GM18861 (cell line): ENCODE measurements at regions not wholly inside any gene's neighbourhood (a gene's known extent, or its start where the extent isn't known, plus 50 kb on each side); places are given as distances from the start of the nearest gene placed in this dataset.
"Not testable (repeated sequence)": the region's sequence is repeated elsewhere in the genome, so short reads cannot be mapped to it uniquely, and the experiment has no call there.

ENCODE experiments used
- ATAC-seq: cut with Tn5 transposase; IDR thresholded peaks from one replicate; pipeline ENCODE4 v1.9.1; 2021; ENCODE audit not compliant: unreplicated experiment

GRCh38 chr1:81307786-81308185 lies 492.9 kb upstream of the ADGRL2 start:
- ATAC-seq = no peak

DNA sequence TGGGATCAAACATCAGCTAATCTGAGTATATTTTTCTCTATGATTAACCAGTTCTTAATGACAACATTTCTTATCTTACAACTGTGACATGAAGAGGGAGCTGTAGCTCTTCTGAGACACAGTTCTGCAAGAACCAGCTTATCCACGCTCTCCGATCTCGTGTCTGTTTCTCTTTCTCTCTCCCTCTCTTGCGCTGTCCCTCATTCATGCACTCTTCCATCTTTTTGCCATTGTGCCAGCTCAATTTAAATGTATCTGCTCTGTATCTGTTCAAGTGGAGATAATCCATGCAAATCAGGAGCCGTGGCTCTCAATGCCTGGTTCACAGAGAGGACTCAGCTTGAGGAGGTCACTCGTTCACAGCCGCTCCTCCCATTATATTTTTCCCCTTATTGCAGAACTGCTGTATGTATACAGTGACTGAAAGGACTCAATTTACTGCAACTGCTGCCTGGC lies 494.7 kb upstream of the ADGRL2 start:
- no peak for ATAC-seq

DNA sequence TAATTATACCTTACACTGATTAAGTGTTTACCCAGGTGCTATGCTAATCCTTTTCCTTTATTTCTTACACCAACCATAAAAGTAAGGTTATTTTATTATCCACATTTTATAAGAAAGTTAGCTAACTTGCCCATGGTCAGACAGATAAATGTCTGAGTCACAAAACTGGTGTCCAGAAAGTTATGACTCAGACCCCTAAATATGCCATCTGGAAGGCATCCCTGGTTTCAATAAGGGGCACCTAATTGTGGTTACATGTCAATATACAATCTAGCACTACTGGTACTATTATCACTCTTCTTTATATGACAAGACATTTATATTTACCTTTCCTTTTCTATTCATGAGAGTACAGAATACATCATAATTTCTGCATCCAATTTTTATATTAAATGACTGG lies 496.5 kb upstream of the ADGRL2 start:
- ATAC-seq = no peak

DNA sequence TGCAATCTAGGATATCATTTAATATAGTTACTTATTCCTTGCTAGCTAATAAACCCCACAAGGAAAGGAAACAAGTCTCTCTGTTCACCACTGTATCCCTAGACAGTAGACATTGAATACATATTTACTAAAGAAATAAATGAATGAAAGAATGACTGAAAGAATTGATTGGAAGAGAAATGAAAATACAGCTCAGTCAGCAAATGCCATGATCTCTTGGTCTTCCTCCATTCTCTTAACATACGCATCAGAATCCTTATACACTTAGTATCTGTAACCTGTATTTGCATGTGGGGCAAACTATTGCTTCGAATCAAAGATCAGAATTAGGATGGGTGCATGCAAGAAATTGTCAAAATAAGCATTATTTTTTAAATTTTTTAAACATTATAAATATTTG lies 500.8 kb upstream of the ADGRL2 start:
- ATAC-seq = no peak

DNA sequence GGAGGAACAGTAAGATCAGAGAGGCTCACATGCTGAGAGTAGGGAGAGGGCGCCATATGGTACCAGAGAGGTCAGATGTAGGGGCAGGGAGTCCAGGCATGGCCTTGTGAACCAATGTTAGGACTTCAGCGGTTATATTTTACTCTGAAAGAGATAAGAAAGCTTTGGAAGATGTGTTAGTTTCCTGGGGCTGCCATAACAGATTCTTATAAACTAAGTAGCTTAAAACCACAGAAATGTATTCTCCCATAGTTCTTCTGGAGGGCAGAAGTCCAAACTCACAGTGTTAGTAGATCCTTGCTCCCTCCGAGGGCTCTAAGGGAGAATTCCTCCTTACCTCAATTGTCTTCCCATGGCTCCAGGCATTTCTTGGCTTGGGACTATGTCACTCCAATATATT lies 502.5 kb upstream of the ADGRL2 start:
- no peak for ATAC-seq

- no peak for ATAC-seq
These were observed 504.1 kb upstream of the ADGRL2 start for GRCh38 chr1:81296601-81297000.

GRCh38 chr1:81290326-81290725 lies 510.4 kb upstream of the ADGRL2 start:
- ATAC-seq = no peak

GRCh38 chr1:81288689-81289088 lies 512.0 kb upstream of the ADGRL2 start:
- ATAC-seq = no peak

- ATAC-seq = no peak
These were observed 513.2 kb upstream of the ADGRL2 start for GRCh38 chr1:81287411-81288080.

DNA sequence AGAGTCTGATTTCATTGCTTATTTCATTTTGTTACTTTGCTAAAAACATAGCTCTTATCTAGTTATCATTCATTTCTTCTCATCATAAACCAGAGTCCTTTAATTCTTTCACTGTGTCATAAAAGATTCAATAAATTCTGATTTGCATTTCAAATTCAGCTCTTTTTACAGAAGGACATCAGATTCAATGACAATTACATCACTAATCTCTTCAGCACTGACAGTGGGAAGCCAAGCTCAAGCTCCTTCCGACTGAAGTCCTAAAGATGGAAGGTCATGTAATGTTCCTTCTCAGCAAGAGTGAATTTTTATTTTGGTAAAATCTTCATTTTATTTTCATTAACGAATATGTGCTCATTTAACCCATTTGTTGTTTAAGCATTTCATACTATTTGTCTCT lies 530.7 kb upstream of the ADGRL2 start:
- ATAC-seq = no peak

- ATAC-seq = no peak
These were observed 535.8 kb upstream of the ADGRL2 start for GRCh38 chr1:81264976-81265375.

- no peak for ATAC-seq
These were observed 540.9 kb upstream of the ADGRL2 start for GRCh38 chr1:81259625-81260411.

- no peak for ATAC-seq
These were observed 546.2 kb upstream of the ADGRL2 start for GRCh38 chr1:81254560-81254959.

DNA sequence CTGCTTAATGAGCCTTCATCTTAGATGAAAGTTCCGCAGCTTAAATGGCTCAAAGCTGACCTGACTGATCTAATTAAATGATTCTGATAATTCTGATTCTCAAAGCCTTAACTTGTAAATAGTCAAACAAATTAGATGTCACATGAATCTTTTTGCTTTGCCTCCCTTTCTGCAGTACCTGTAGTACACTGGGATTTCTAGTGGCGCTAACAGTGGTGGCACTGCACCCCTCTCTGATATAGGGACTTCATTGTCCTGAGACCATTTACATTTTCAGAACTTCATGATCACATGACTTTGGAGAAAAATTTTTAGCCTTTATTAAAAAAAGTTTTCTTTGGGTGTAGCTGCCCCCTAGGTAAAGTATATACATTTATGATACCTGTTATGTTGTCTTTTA lies 546.7 kb upstream of the ADGRL2 start:
- ATAC-seq = no peak

- no peak for ATAC-seq
These were observed 548.1 kb upstream of the ADGRL2 start for GRCh38 chr1:81252471-81253151.

DNA sequence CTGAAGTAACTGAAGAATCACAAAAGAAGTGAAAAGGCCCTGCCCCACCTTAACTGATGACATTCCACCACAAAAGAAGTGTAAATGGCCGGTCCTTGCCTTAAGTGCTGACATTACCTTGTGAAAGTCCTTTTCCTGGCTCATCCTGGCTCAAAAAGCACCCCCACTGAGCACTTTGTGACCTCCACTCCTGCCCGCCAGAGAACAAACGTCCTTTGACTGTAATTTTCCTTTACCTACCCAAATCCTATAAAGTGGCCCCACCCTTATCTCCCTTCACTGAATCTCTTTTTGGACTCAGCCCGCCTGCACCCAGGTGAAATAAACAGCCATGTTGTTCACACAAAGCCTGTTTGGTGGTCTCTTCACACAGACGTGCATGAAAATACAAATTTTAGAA lies 549.9 kb upstream of the ADGRL2 start:
- not testable (repeated sequence) for ATAC-seq

GRCh38 chr1:81245084-81245715 lies 555.5 kb upstream of the ADGRL2 start:
- not testable (repeated sequence) for ATAC-seq

- not testable (repeated sequence) for ATAC-seq
These were observed 556.1 kb upstream of the ADGRL2 start for GRCh38 chr1:81244612-81245011.

- ATAC-seq = no peak
These were observed 558.6 kb upstream of the ADGRL2 start for GRCh38 chr1:81242103-81242502.

- no peak for ATAC-seq
These were observed 562.6 kb upstream of the ADGRL2 start for GRCh38 chr1:81238129-81238528.

- no peak for ATAC-seq
These were observed 563.2 kb upstream of the ADGRL2 start for GRCh38 chr1:81237473-81238089.
